ENCODE measurements at regions not wholly inside any gene's neighbourhood (a gene's known extent, or its start where the extent isn't known, plus 50 kb on each side); places are given as distances from the start of the nearest gene placed in this dataset.

- no peaks in the 10 kb centered on the region for H3K4me1 ChIP-seq (replicated peaks)
- WGBS: 74% methylated on average over 3 of the region's 3 CpGs
Measured at GRCh38 chr14:97726676-97727075, 929.5 kb downstream of the VRK1 start.

GRCh38 chr14:97730706-97731105, 933.5 kb downstream of the VRK1 start:
- intact Hi-C loops (cut with DNase I): no loop called here
- H3K27ac ChIP-seq: no peak overlapping the region
- no peak overlapping the region for H3K4me3 ChIP-seq
- no peaks in the 10 kb centered on the region for H3K4me1 ChIP-seq (replicated peaks)
- WGBS: 91% methylated on average over 4 of the region's 4 CpGs
- DNase-seq (ENCODE audit: low spot score): no peak
- H3K36me3 ChIP-seq: no peaks in the 10 kb centered on the region
- no peaks in the 10 kb centered on the region for H3K9me3 ChIP-seq
- H3K27me3 ChIP-seq (replicated peaks; ENCODE audit: insufficient read depth): no peaks in the 10 kb centered on the region
- TF ChIP-seq POLR2A (IDR thresholded peaks at IDR 0.05): no peak
- TF ChIP-seq POLR2AphosphoS5 (IDR thresholded peaks at IDR 0.05): no peak
- no peak for TF ChIP-seq CTCF (IDR thresholded peaks at IDR 0.05)

More at GRCh38 chr14:97726676-97727075, 929.5 kb downstream of the VRK1 start:
- intact Hi-C loops (cut with DNase I): no loop called here
- no peaks in the 10 kb centered on the region for H3K27me3 ChIP-seq (replicated peaks; ENCODE audit: insufficient read depth)
- H3K27ac ChIP-seq: no peak overlapping the region
- no peak for DNase-seq (ENCODE audit: low spot score)
- H3K36me3 ChIP-seq: no peaks in the 10 kb centered on the region
- no peak for TF ChIP-seq POLR2AphosphoS5 (IDR thresholded peaks at IDR 0.05)
- no peak for TF ChIP-seq CTCF (IDR thresholded peaks at IDR 0.05)
- no peak for TF ChIP-seq POLR2A (IDR thresholded peaks at IDR 0.05)
- H3K4me3 ChIP-seq: no peak overlapping the region
- no peaks in the 10 kb centered on the region for H3K9me3 ChIP-seq

GRCh38 chr14:97731800-97732199, 934.6 kb downstream of the VRK1 start:
- no peak overlapping the region for H3K27ac ChIP-seq
- no peak overlapping the region for H3K4me3 ChIP-seq
- TF ChIP-seq CTCF (IDR thresholded peaks at IDR 0.05): no peak
- no peak for TF ChIP-seq POLR2A (IDR thresholded peaks at IDR 0.05)
- TF ChIP-seq POLR2AphosphoS5 (IDR thresholded peaks at IDR 0.05): no peak
- no peaks in the 10 kb centered on the region for H3K9me3 ChIP-seq
- H3K4me1 ChIP-seq (replicated peaks): no peaks in the 10 kb centered on the region
- intact Hi-C loops (cut with DNase I): no loop called here
- H3K36me3 ChIP-seq: no peaks in the 10 kb centered on the region
- WGBS: 78% methylated on average over 2 of the region's 2 CpGs
- no peaks in the 10 kb centered on the region for H3K27me3 ChIP-seq (replicated peaks; ENCODE audit: insufficient read depth)
- no peak for DNase-seq (ENCODE audit: low spot score)

- Histone ChIP-seq H3K4me1 (replicated peaks) (no peaks in the 10 kb centered on the region), H3K36me3 (no peaks in the 10 kb centered on the region), H3K4me3 (no peak overlapping the region), H3K27me3 (replicated peaks; ENCODE audit: insufficient read depth) (no peaks in the 10 kb centered on the region), H3K9me3 (no peaks in the 10 kb centered on the region), H3K27ac (no peak overlapping the region)
- intact Hi-C loops (cut with DNase I): no loop called here
- no peak for DNase-seq (ENCODE audit: low spot score)
- TF ChIP-seq POLR2A (IDR thresholded peaks at IDR 0.05): no peak
- no peak for TF ChIP-seq CTCF (IDR thresholded peaks at IDR 0.05)
- no peak for TF ChIP-seq POLR2AphosphoS5 (IDR thresholded peaks at IDR 0.05)
- WGBS: 42% methylated on average over 2 of the region's 2 CpGs
Measured at GRCh38 chr14:97747316-97747715, 950.1 kb downstream of the VRK1 start.

- DNase-seq (ENCODE audit: low spot score): no peak
- 84% methylated on average over 5 of the region's 5 CpGs for WGBS
- no peak for TF ChIP-seq POLR2A (IDR thresholded peaks at IDR 0.05)
- TF ChIP-seq CTCF (IDR thresholded peaks at IDR 0.05): no peak
- TF ChIP-seq POLR2AphosphoS5 (IDR thresholded peaks at IDR 0.05): no peak
- no peaks in the 10 kb centered on the region for H3K36me3 ChIP-seq
- H3K4me1 ChIP-seq (replicated peaks): no peaks in the 10 kb centered on the region
- H3K9me3 ChIP-seq: no peaks in the 10 kb centered on the region
- H3K4me3 ChIP-seq: no peak overlapping the region
- intact Hi-C loops (cut with DNase I): no loop called here
- no peaks in the 10 kb centered on the region for H3K27me3 ChIP-seq (replicated peaks; ENCODE audit: insufficient read depth)
- H3K27ac ChIP-seq: no peak overlapping the region
Measured at GRCh38 chr14:97748616-97749015, 951.4 kb downstream of the VRK1 start.

Measured in prostate gland (tissue), 2 donors.